ENCODE measurements at regions not wholly inside any gene's neighbourhood (a gene's known extent, or its start where the extent isn't known, plus 50 kb on each side); places are given as distances from the start of the nearest gene placed in this dataset.
A peak's percentile ranks its signal among the peaks of the same experiment; 100 is the strongest.

GRCh38 chr7:25863729-25864110 lies 288.3 kb upstream of the NFE2L3 start:
- no peak for TF ChIP-seq CTCF (IDR thresholded peaks at IDR 0.05; ENCODE audit: partially characterized antibody, unreplicated experiment)
- peaks cover 9% of the 10 kb centered on the region for H3K27me3 Mint-ChIP-seq (ENCODE audit: unreplicated experiment)
- H3K4me3 Mint-ChIP-seq (ENCODE audit: unreplicated experiment): peak overlapping the region; percentile 92
- no peaks in the 10 kb centered on the region for H3K36me3 Mint-ChIP-seq (ENCODE audit: unreplicated experiment)
- DNase-seq: no peak
- peaks cover 12% of the 10 kb centered on the region for H3K9me3 Mint-ChIP-seq (ENCODE audit: unreplicated experiment)
- peak overlapping the region; percentile 59 for H3K27ac Mint-ChIP-seq (ENCODE audit: unreplicated experiment)
- H3K4me1 Mint-ChIP-seq (ENCODE audit: low read depth, unreplicated experiment): peaks cover 51% of the 10 kb centered on the region

GRCh38 chr7:25864511-25864910 lies 287.5 kb upstream of the NFE2L3 start:
- Mint-ChIP-seq H3K36me3 (ENCODE audit: unreplicated experiment) (no peaks in the 10 kb centered on the region), H3K4me1 (ENCODE audit: low read depth, unreplicated experiment) (peaks cover 43% of the 10 kb centered on the region), H3K27ac (ENCODE audit: unreplicated experiment) (no peak overlapping the region), H3K4me3 (ENCODE audit: unreplicated experiment) (no peak overlapping the region), H3K27me3 (ENCODE audit: unreplicated experiment) (peaks cover 9% of the 10 kb centered on the region), H3K9me3 (ENCODE audit: unreplicated experiment) (peaks cover 12% of the 10 kb centered on the region)
- no peak for TF ChIP-seq CTCF (IDR thresholded peaks at IDR 0.05; ENCODE audit: partially characterized antibody, unreplicated experiment)
- DNase-seq: no peak

GRCh38 chr7:25864943-25865751 lies 286.9 kb upstream of the NFE2L3 start:
- H3K4me1 Mint-ChIP-seq (ENCODE audit: low read depth, unreplicated experiment): peaks cover 43% of the 10 kb centered on the region
- H3K27me3 Mint-ChIP-seq (ENCODE audit: unreplicated experiment): peaks cover 9% of the 10 kb centered on the region
- TF ChIP-seq CTCF (IDR thresholded peaks at IDR 0.05; ENCODE audit: partially characterized antibody, unreplicated experiment): no peak
- no peak for DNase-seq
- no peaks in the 10 kb centered on the region for H3K36me3 Mint-ChIP-seq (ENCODE audit: unreplicated experiment)
- peak overlapping the region; percentile 75 for H3K27ac Mint-ChIP-seq (ENCODE audit: unreplicated experiment)
- H3K4me3 Mint-ChIP-seq (ENCODE audit: unreplicated experiment): peak overlapping the region; percentile 63
- H3K9me3 Mint-ChIP-seq (ENCODE audit: unreplicated experiment): peaks cover 8% of the 10 kb centered on the region

GRCh38 chr7:25868509-25868908 lies 283.5 kb upstream of the NFE2L3 start:
- no peak overlapping the region for H3K27ac Mint-ChIP-seq (ENCODE audit: unreplicated experiment)
- H3K9me3 Mint-ChIP-seq (ENCODE audit: unreplicated experiment): no peaks in the 10 kb centered on the region
- H3K4me3 Mint-ChIP-seq (ENCODE audit: unreplicated experiment): no peak overlapping the region
- no peaks in the 10 kb centered on the region for H3K36me3 Mint-ChIP-seq (ENCODE audit: unreplicated experiment)
- no peak for TF ChIP-seq CTCF (IDR thresholded peaks at IDR 0.05; ENCODE audit: partially characterized antibody, unreplicated experiment)
- peaks cover 2% of the 10 kb centered on the region for H3K27me3 Mint-ChIP-seq (ENCODE audit: unreplicated experiment)
- no peak for DNase-seq
- H3K4me1 Mint-ChIP-seq (ENCODE audit: low read depth, unreplicated experiment): peaks cover 31% of the 10 kb centered on the region

GRCh38 chr7:25870574-25870973 lies 281.4 kb upstream of the NFE2L3 start:
- H3K36me3 Mint-ChIP-seq (ENCODE audit: unreplicated experiment): no peaks in the 10 kb centered on the region
- H3K4me1 Mint-ChIP-seq (ENCODE audit: low read depth, unreplicated experiment): peaks cover 22% of the 10 kb centered on the region
- H3K27ac Mint-ChIP-seq (ENCODE audit: unreplicated experiment): peak overlapping the region; percentile 67
- DNase-seq: no peak
- H3K27me3 Mint-ChIP-seq (ENCODE audit: unreplicated experiment): peaks cover 2% of the 10 kb centered on the region
- TF ChIP-seq CTCF (IDR thresholded peaks at IDR 0.05; ENCODE audit: partially characterized antibody, unreplicated experiment): no peak
- H3K4me3 Mint-ChIP-seq (ENCODE audit: unreplicated experiment): peak overlapping the region; percentile 23
- no peaks in the 10 kb centered on the region for H3K9me3 Mint-ChIP-seq (ENCODE audit: unreplicated experiment)

Data from glutamatergic neuron (in vitro differentiated cells).